GM12865 (cell line): ENCODE measurements at regions not wholly inside any gene's neighbourhood (a gene's known extent, or its start where the extent isn't known, plus 50 kb on each side); places are given as distances from the start of the nearest gene placed in this dataset.

Source experiments
- DNase-seq: peaks from one replicate; pipeline ENCODE4 v3.0.0; 2010; ENCODE audit warnings: low read depth
- H3K4me3 ChIP-seq: 2 replicates; pipeline ENCODE4 v1.5.1; 2011; ENCODE audit warnings: mild to moderate bottlenecking, low read depth, low read length, control low read depth
- TF ChIP-seq, protein P1 (sequence below): IDR thresholded peaks from 2 replicates; pipeline ENCODE4 v1.5.1; 2011; ENCODE audit warnings: low read length, control low read depth, low read depth, inconsistent platforms; ENCODE audit not compliant: insufficient read depth; ENCODE audit errors: missing control alignments

GRCh38 chr3:79979990-79980389, 212.2 kb upstream of the ROBO1 start:
- TF ChIP-seq, protein P1, sequence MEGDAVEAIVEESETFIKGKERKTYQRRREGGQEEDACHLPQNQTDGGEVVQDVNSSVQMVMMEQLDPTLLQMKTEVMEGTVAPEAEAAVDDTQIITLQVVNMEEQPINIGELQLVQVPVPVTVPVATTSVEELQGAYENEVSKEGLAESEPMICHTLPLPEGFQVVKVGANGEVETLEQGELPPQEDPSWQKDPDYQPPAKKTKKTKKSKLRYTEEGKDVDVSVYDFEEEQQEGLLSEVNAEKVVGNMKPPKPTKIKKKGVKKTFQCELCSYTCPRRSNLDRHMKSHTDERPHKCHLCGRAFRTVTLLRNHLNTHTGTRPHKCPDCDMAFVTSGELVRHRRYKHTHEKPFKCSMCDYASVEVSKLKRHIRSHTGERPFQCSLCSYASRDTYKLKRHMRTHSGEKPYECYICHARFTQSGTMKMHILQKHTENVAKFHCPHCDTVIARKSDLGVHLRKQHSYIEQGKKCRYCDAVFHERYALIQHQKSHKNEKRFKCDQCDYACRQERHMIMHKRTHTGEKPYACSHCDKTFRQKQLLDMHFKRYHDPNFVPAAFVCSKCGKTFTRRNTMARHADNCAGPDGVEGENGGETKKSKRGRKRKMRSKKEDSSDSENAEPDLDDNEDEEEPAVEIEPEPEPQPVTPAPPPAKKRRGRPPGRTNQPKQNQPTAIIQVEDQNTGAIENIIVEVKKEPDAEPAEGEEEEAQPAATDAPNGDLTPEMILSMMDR, result no peak
- DNase-seq, result no peak

GRCh38 chr3:79976466-79976865, 208.7 kb upstream of the ROBO1 start:
- DNase-seq, result no peak
- no peak overlapping the region for H3K4me3 ChIP-seq
- TF ChIP-seq, protein P1, result no peak

More at GRCh38 chr3:79979990-79980389, 212.2 kb upstream of the ROBO1 start:
- no peak overlapping the region for H3K4me3 ChIP-seq

GRCh38 chr3:79973917-79974595, 206.3 kb upstream of the ROBO1 start:
- no peak for DNase-seq
- TF ChIP-seq, protein P1, result no peak
- no peak overlapping the region for H3K4me3 ChIP-seq

DNA sequence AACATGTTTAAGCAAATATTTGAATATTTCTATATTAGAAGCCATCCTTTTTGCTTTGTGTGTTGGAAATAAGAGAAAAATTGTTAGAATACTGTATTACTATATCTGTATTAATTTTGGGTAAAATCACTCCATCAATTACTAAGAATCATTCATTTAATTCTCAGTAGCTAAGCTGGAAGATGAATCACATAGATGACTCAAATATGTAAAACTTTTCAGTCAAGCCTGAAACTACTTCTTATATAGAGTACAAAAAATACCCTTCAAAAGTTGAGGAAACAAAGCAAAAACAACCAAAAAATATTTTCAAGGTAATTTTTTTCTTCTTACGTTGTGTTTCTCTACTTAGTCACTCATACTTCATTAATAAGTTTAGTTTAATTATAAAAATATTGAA, 205.7 kb upstream of the ROBO1 start:
- TF ChIP-seq, protein P1, result no peak
- DNase-seq, result no peak
- H3K4me3 ChIP-seq, result no peak overlapping the region

DNA sequence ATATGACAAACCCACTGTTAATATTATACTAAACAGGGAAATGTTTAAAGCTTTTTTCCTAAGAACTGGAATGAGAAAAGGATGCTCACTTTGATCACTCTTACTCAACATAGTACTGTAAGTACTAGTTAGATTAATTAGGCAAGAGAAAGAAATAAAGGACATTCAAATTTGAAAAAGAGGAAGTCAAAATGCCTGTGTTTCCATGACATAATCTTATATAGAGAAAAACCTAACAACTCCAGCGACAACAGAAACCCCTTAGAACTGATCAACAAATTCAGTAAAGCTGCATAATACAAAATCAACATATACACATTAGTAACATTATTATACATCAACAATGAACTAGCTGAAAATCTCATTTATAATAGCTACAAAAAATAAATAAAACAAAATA, 200.6 kb upstream of the ROBO1 start:
- no peak for DNase-seq
- TF ChIP-seq, protein P1, result no peak
- H3K4me3 ChIP-seq, result no peak overlapping the region

- TF ChIP-seq, protein P1, result no peak
- no peak overlapping the region for H3K4me3 ChIP-seq
- no peak for DNase-seq
Measured at GRCh38 chr3:79960594-79960993, 192.8 kb upstream of the ROBO1 start.

GRCh38 chr3:79957066-79957465, 189.3 kb upstream of the ROBO1 start:
- TF ChIP-seq, protein P1, result no peak
- no peak for DNase-seq
- no peak overlapping the region for H3K4me3 ChIP-seq
